Thymus (tissue), 11 donors: ENCODE measurements at regions not wholly inside any gene's neighbourhood (a gene's known extent, or its start where the extent isn't known, plus 50 kb on each side); places are given as distances from the start of the nearest gene placed in this dataset.

Source experiments
- DNase-seq, 9 donors: peaks; one replicate each; pipeline ENCODE4 v3.0.0-alpha.2; 2013; ENCODE audit warnings: low spot score in 9 of 9, low read depth in 6 of 9, missing footprints in 1 of 9
- H3K27ac ChIP-seq, 2 donors: one replicate each; pipeline ENCODE4 v1.5.1; 2013; ENCODE audit warnings: control low read depth in 1 of 2, low read depth in 1 of 2, low read length in 1 of 2, mild to moderate bottlenecking in 1 of 2, moderate library complexity in 1 of 2
- H3K27me3 ChIP-seq, 2 donors: one replicate each; pipeline ENCODE4 v1.5.1; 2013; ENCODE audit warnings: low read length in 1 of 2; ENCODE audit not compliant: control insufficient read depth in 2 of 2, insufficient read depth in 1 of 2
- H3K36me3 ChIP-seq, 2 donors: one replicate each; pipeline ENCODE4 v1.5.1; 2013; ENCODE audit warnings: low read length in 1 of 2, mild to moderate bottlenecking in 1 of 2, moderate library complexity in 1 of 2; ENCODE audit not compliant: control insufficient read depth in 2 of 2, insufficient read depth in 2 of 2
- H3K4me1 ChIP-seq, 2 donors: one replicate each; pipeline ENCODE4 v1.5.1; 2013; ENCODE audit warnings: low read length in 2 of 2; ENCODE audit not compliant: control insufficient read depth in 2 of 2, insufficient read depth in 2 of 2
- H3K4me3 ChIP-seq, 2 donors: one replicate each; pipeline ENCODE4 v1.5.1; 2013; ENCODE audit warnings: low read length in 2 of 2, control low read depth in 1 of 2, mild to moderate bottlenecking in 1 of 2
- H3K9me3 ChIP-seq, 2 donors: one replicate each; pipeline ENCODE4 v1.5.1; 2013; ENCODE audit warnings: low read length in 1 of 2, mild to moderate bottlenecking in 1 of 2; ENCODE audit not compliant: control insufficient read depth in 2 of 2, insufficient read depth in 1 of 2
- WGBS: extraction: QIAGEN DNeasy Blood & Tissue Kit; methylation state at CpG from one replicate; pipeline ENCODE4 v1.1.7; 2013; 5-methylcytosine and 5-hydroxymethylcytosine counted together
- donor health status: healthy.

DNA sequence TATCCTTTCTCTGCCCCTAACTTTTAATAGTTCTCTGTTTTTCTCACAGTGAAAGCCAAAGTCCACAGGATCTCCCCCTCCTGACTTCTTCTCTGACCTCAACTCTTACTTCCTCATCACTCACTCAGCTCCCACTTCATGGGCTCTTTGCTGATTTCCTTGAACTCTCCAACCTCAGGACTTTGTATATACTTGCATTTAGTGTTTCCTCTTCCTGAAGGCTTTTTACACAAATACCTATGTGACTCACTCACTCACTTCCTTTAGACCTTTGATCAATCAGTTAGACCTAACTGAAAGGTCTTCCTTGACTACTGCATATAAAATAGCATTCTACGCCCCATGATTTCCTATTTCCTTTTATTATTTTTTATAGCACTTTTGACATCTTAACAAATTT is 233.1 kb upstream of the MEX3C start:
- Histone ChIP-seq H3K4me1 (no peaks in the 10 kb centered on the region), H3K36me3 (no peaks in the 10 kb centered on the region), H3K27me3 (no peaks in the 10 kb centered on the region), H3K4me3 (no peak overlapping the region), H3K9me3 (no peaks in the 10 kb centered on the region), H3K27ac (no peak overlapping the region)
- DNase-seq: no peak
- WGBS: 96% methylated on average over 1 of the region's 1 CpG

DNA sequence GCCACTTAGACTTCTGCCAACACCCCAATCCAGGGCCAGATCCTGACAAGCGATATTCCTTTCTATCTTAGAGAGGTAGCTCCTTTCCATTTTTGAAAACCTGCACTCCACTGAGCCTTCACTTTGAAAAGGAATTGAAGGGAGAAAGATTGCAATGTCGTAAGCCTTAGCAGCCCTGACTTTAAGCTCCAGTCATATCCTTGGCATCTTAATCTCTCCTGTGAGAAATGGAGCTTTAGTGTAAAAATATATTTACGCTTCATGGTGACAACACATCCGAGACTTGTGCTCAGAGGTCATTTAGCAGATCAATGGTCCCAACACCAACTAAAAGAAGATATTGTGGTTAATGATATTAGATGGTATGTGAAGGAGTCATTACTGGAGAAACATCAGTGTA is 235.8 kb upstream of the MEX3C start:
- Histone ChIP-seq H3K4me1 (no peaks in the 10 kb centered on the region), H3K9me3 (no peaks in the 10 kb centered on the region), H3K27me3 (no peaks in the 10 kb centered on the region), H3K36me3 (no peaks in the 10 kb centered on the region), H3K4me3 (no peak overlapping the region), H3K27ac (no peak overlapping the region)
- no peak for DNase-seq
- 96% methylated on average over 4 of the region's 4 CpGs for WGBS

DNA sequence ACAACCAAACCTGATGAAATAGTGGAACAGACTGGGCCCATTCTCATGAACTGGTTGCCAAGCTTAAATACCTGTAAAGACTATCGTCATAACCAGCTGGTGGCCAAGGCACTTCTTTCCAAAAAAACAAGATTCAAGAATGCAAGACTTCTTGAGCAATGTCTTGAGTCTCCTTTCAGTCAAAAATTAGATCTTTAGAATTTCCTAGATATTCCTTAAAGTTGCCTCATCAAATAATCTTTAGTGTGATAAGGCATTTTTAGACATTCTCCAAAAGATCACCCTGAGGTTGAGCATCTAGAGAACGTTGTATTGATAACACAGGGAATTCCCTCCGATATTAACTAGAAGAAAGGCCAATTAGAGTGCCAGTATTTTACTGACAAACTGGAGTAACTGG is 236.4 kb upstream of the MEX3C start:
- H3K36me3 ChIP-seq: no peaks in the 10 kb centered on the region
- no peak overlapping the region for H3K27ac ChIP-seq
- no peaks in the 10 kb centered on the region for H3K4me1 ChIP-seq
- WGBS: 94% methylated on average over 3 of the region's 3 CpGs
- H3K4me3 ChIP-seq: no peak overlapping the region
- DNase-seq: no peak
- no peaks in the 10 kb centered on the region for H3K9me3 ChIP-seq
- H3K27me3 ChIP-seq: no peaks in the 10 kb centered on the region

DNA sequence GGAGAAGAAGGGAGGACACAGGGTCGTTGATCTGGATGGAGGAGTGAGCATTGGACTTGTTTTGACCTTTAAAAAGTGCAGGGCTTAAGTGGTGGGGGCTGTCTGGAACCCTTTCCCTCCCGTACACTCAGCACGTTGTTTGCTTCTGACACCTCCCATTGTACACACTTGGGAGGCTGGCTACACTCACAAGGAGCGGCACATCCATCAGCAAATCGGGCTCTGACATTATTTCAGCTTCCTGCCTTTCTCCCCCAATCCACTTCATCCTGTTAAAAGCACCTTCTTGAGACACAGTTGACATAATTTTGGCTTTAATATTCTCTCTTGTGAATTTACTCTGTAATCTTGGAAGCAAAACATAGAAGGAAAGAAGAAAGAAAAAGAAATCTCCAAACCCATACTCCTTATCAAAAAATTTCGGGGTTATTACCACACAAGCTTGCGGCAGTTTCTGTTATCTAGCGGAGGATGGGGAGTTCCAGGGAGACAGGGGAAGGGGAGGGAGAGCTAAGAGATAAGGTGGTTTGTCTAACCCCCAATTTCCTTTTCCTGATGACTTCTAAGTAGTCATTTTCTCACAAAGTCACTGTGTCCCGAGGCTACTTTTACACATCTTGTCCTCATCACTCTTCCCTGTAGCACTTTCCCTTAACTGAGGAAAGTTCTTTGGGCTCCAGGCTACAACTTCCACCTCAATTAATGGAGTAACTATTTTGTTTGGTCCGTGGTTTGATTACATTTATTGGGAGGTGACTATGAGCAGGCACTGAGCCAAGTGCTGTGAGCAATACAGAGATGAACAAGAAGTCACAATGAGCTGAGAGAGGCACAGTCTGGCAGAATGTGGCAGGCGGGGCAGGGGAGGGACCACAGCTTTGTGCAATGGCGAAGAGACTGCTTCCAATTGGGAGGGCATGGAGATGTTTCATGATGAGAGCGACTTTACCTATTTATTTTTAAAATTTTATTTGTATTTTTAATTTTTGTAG is 240.1 kb upstream of the MEX3C start:
- Histone ChIP-seq H3K27ac (no peak overlapping the region), H3K27me3 (no peaks in the 10 kb centered on the region), H3K4me3 (no peak overlapping the region), H3K4me1 (no peaks in the 10 kb centered on the region), H3K9me3 (no peaks in the 10 kb centered on the region), H3K36me3 (no peaks in the 10 kb centered on the region)
- 37% methylated on average over 13 of the region's 13 CpGs for WGBS
- no peak for DNase-seq

DNA sequence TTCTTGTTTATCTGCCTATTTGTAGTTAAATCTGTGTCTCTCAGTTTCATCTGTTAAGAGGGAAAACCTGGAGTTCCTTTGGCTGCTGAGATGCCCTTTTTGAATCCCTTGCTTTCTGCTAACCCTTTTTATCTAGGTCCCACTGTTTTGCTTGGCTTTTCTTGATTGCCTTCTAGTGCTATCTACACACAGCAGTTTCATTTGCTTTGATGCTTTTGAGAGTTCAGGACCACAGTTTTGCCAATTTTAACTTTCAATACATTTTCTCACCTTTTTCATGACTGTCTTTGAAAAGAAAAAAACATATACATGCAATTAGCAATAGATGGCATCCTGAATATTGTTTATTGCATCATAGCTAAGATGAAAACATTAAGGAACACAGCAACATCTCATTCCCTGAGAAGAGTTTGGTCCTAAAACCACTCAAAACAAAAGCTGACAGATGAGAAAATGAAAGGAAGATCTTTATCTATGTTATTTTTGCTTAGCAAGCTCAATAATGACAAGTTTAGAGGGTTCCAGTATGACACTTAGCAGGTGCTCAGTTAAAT is 241.4 kb upstream of the MEX3C start:
- no peak overlapping the region for H3K27ac ChIP-seq
- no peak overlapping the region for H3K4me3 ChIP-seq
- no peak for DNase-seq
- H3K36me3 ChIP-seq: no peaks in the 10 kb centered on the region
- no peaks in the 10 kb centered on the region for H3K9me3 ChIP-seq
- H3K27me3 ChIP-seq: no peaks in the 10 kb centered on the region
- H3K4me1 ChIP-seq: no peaks in the 10 kb centered on the region

DNA sequence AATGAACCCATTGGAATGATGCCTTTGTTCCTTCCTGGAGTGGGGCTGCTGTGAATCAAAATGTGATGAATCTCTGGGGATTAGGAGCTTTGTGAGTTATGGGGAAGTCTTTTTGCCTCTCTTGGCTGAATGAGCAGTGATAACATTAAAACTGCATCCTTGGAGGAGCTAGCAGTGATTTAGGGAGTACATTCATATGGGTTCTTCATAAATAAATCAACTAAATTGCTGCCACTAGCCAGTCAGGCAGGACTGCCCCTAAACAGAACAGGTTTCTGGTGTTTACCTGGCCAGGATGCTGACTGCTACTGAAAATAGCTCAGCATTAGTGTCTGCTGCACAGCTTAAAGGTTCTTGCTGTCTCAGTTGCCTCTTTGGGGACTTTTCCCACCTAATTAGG is 244.5 kb upstream of the MEX3C start:
- H3K27ac ChIP-seq: no peak overlapping the region
- H3K4me1 ChIP-seq: no peaks in the 10 kb centered on the region
- no peak for DNase-seq
- no peaks in the 10 kb centered on the region for H3K36me3 ChIP-seq
- H3K9me3 ChIP-seq: no peaks in the 10 kb centered on the region
- H3K27me3 ChIP-seq: no peaks in the 10 kb centered on the region
- H3K4me3 ChIP-seq: no peak overlapping the region

DNA sequence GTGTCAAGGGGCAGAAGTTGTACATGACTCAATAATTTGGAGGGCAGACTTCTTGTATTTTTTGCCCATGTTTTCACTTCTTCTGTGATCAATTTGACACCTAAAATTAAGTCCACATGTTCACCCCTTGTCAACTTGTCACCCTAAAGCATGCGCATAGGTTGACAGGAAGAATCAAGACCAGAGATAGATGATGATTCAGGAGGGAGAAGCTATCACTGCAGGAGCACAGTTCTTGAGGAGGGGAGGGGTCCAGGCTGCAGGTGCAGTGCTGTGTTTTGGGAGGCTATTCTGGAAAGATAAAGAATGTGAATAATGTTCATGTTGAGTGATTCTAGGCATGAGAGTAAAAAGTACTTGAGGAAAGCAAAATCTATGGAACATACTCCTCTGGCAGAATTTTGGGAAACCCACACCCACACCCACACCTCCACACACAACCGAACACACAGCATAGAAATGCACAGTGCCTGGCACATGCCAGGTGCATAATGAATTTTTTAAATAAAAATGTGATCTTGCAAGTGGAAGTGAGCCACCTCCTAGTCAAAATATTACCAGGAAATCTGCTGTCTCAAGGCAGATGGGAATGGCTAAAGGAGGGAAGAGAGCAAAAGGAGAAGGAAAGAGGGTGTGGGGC is 249.2 kb upstream of the MEX3C start:
- Histone ChIP-seq H3K9me3 (no peaks in the 10 kb centered on the region), H3K27ac (no peak overlapping the region), H3K36me3 (no peaks in the 10 kb centered on the region), H3K4me3 (no peak overlapping the region), H3K27me3 (no peaks in the 10 kb centered on the region), H3K4me1 (no peaks in the 10 kb centered on the region)
- no peak for DNase-seq
- WGBS: 92% methylated on average over 2 of the region's 2 CpGs

DNA sequence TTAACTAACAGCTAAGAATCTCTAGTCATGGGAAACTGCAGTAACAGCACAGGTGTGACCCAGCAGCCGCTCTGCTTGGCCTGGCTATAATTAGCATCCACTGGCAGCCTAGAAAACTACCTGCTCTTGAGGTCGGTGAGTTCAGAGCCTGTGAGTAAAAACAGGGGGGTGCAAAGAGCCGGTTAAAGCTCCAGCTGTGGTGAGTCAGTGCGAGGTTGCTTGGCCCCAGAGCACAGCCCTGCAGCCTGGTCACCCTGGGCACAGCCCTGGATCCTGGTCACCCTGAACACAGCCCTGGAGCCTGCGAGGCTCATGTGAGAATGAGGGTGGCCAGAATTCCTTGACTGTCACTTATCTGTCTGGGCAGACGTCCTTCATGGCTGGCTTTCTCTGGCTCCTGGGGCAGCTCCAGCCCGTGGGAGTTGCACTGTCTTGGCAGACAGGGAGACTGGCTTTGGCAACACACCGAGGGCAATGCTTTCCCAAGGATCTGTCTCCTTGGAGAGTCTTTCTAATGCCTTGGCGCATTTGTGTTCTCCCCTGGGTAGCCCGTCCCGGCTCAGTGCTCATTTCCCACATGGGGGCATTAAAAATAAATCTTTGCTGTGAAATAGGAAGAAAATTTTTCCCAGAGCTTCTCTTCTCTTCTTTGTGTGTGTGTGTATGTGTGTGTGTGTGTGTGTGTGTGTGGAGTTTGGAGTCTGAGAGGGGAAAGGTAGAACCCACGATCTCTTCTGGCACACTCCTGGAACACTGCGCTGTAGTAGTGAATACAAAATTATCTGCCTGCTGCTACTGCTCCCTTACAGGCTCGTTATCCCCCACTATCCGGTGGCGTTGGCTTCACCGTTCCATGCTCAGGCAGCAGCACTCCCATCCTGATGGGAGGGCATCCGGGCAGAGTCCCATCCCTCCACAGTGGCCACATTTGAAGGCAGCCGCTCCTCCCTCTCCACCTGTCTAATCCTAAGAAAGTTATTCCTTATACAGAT is 250.2 kb upstream of the MEX3C start:
- Histone ChIP-seq H3K36me3 (no peaks in the 10 kb centered on the region), H3K4me1 (no peaks in the 10 kb centered on the region), H3K4me3 (no peak overlapping the region), H3K27ac (no peak overlapping the region), H3K27me3 (no peaks in the 10 kb centered on the region), H3K9me3 (no peaks in the 10 kb centered on the region)
- DNase-seq: no peak
- 75% methylated on average over 19 of the region's 19 CpGs for WGBS
